CD4-positive, CD25-positive, alpha-beta regulatory T cell (primary cell): ENCODE measurements at regions not wholly inside any gene's neighbourhood (a gene's known extent, or its start where the extent isn't known, plus 50 kb on each side); places are given as distances from the start of the nearest gene placed in this dataset.

Source experiments
- ATAC-seq, 2 donors: fragments of 150-1000 bp; cut with Tn5 transposase; one replicate each; pipeline ENCODE4 v1.10.0; 2021; ENCODE audit warnings: low read depth in 2 of 2, moderate number of reproducible peaks in 2 of 2, moderate library complexity in 1 of 2
- DNase-seq, 3 donors: peaks; one replicate each; pipeline versions ENCODE4 v3.0.0 to v3.0.0-alpha.2; 2012 to 2022; ENCODE audit warnings: mixed read lengths in 1 of 3
- H3K27ac ChIP-seq: one replicate; pipeline ENCODE4 v1.7.0; 2013; ENCODE audit warnings: mild to moderate bottlenecking, low read length; ENCODE audit not compliant: insufficient read depth, poor library complexity, severe bottlenecking
- H3K27me3 ChIP-seq: one replicate; pipeline ENCODE4 v1.7.0; 2013; ENCODE audit warnings: low read length; ENCODE audit not compliant: control insufficient read depth, insufficient read depth
- H3K36me3 ChIP-seq: one replicate; pipeline ENCODE4 v1.7.0; 2013; ENCODE audit warnings: mild to moderate bottlenecking, low read length, moderate library complexity; ENCODE audit not compliant: control insufficient read depth, insufficient read depth
- H3K4me1 ChIP-seq: 2 replicates; pipeline ENCODE4 v1.7.0; 2013; ENCODE audit warnings: mild to moderate bottlenecking, low read length; ENCODE audit not compliant: insufficient read depth, control insufficient read depth, poor library complexity, severe bottlenecking
- H3K4me3 ChIP-seq: one replicate; pipeline ENCODE4 v1.7.0; 2013; ENCODE audit warnings: low read depth, mild to moderate bottlenecking, low read length, moderate library complexity
- H3K9me3 ChIP-seq, 2 experiments: 1 replicate in 1 of 2; 2 replicates in 1 of 2; pipeline ENCODE4 v1.7.0; 2013; ENCODE audit warnings: low read length in 2 of 2, mild to moderate bottlenecking in 1 of 2, moderate library complexity in 1 of 2; ENCODE audit not compliant: control insufficient read depth in 2 of 2
- H3K27ac Mint-ChIP-seq, 3 donors: one replicate each; pipeline ENCODE4 v1.8.0; 2020 to 2022; ENCODE audit warnings: mild to moderate bottlenecking in 3 of 3, mixed read lengths in 3 of 3, moderate library complexity in 2 of 3
- H3K27me3 Mint-ChIP-seq: one replicate; pipeline ENCODE4 v1.8.0; 2022; ENCODE audit warnings: mild to moderate bottlenecking, mixed read lengths
- H3K36me3 Mint-ChIP-seq: one replicate; pipeline ENCODE4 v1.8.0; 2020; ENCODE audit warnings: mixed read lengths
- H3K4me1 Mint-ChIP-seq, 4 donors: one replicate each; pipeline ENCODE4 v1.8.0; 2020 to 2022; ENCODE audit warnings: mixed read lengths in 4 of 4, mild to moderate bottlenecking in 1 of 4
- H3K4me3 Mint-ChIP-seq, 4 donors: one replicate each; pipeline ENCODE4 v1.8.0; 2020 to 2022; ENCODE audit warnings: mild to moderate bottlenecking in 4 of 4, mixed read lengths in 4 of 4, moderate library complexity in 3 of 4
- H3K9me3 Mint-ChIP-seq, 7 donors: one replicate each; pipeline ENCODE4 v1.8.0; 2020 to 2022; ENCODE audit warnings: mixed read lengths in 7 of 7, mild to moderate bottlenecking in 3 of 7, moderate library complexity in 2 of 7

- Histone ChIP-seq H3K4me3 (no peak overlapping the region), H3K9me3 (no peaks in the 10 kb centered on the region), H3K36me3 (no peaks in the 10 kb centered on the region), H3K27me3 (no peaks in the 10 kb centered on the region), H3K27ac (no peak overlapping the region), H3K4me1 (no peaks in the 10 kb centered on the region)
- H3K27ac Mint-ChIP-seq: no peak overlapping the region
- DNase-seq: no peak
- peaks cover 2 to 8% (median 4%) of the 10 kb centered on the region in 7 donors for H3K9me3 Mint-ChIP-seq
- H3K36me3 Mint-ChIP-seq: no peaks in the 10 kb centered on the region
- no peak overlapping the region for H3K4me3 Mint-ChIP-seq
- ATAC-seq: no peak
- no peaks in the 10 kb centered on the region for H3K4me1 Mint-ChIP-seq
- H3K27me3 Mint-ChIP-seq: no peaks in the 10 kb centered on the region
Observed at GRCh38 chr2:6163932-6164331, 471.7 kb downstream of the SOX11 start.

GRCh38 chr2:6164986-6165747 is 473.0 kb downstream of the SOX11 start:
- DNase-seq: no peak
- Mint-ChIP-seq H3K27me3 (no peaks in the 10 kb centered on the region), H3K36me3 (no peaks in the 10 kb centered on the region), H3K9me3 (peaks cover 0 to 8% (median 3%) of the 10 kb centered on the region in 7 donors), H3K27ac (no peak overlapping the region), H3K4me3 (no peak overlapping the region), H3K4me1 (no peaks in the 10 kb centered on the region)
- Histone ChIP-seq H3K9me3 (no peaks in the 10 kb centered on the region), H3K27me3 (no peaks in the 10 kb centered on the region), H3K36me3 (no peaks in the 10 kb centered on the region), H3K27ac (no peak overlapping the region), H3K4me3 (no peak overlapping the region), H3K4me1 (no peaks in the 10 kb centered on the region)
- no peak for ATAC-seq

GRCh38 chr2:6167592-6168138 is 475.5 kb downstream of the SOX11 start:
- Histone ChIP-seq H3K4me1 (no peaks in the 10 kb centered on the region), H3K4me3 (no peak overlapping the region), H3K27me3 (no peaks in the 10 kb centered on the region), H3K9me3 (no peaks in the 10 kb centered on the region), H3K27ac (no peak overlapping the region), H3K36me3 (no peaks in the 10 kb centered on the region)
- no peak for ATAC-seq
- Mint-ChIP-seq H3K9me3 (peaks cover 0 to 10% (median 6%) of the 10 kb centered on the region in 7 donors), H3K36me3 (no peaks in the 10 kb centered on the region), H3K4me3 (no peak overlapping the region), H3K4me1 (peaks cover 0 to 5% (median 0%) of the 10 kb centered on the region in 4 donors), H3K27ac (no peak overlapping the region), H3K27me3 (no peaks in the 10 kb centered on the region)
- no peak for DNase-seq

- no peak overlapping the region for H3K4me3 Mint-ChIP-seq
- H3K4me1 Mint-ChIP-seq: peaks cover 0 to 5% (median 0%) of the 10 kb centered on the region in 4 donors
- Histone ChIP-seq H3K36me3 (no peaks in the 10 kb centered on the region), H3K4me1 (no peaks in the 10 kb centered on the region), H3K27me3 (no peaks in the 10 kb centered on the region), H3K9me3 (no peaks in the 10 kb centered on the region), H3K4me3 (no peak overlapping the region), H3K27ac (no peak overlapping the region)
- DNase-seq (no peak), ATAC-seq (no peak)
- H3K9me3 Mint-ChIP-seq: peaks cover 1 to 14% (median 5%) of the 10 kb centered on the region in 7 donors
- no peaks in the 10 kb centered on the region for H3K27me3 Mint-ChIP-seq
- H3K27ac Mint-ChIP-seq: no peak overlapping the region
- H3K36me3 Mint-ChIP-seq: no peaks in the 10 kb centered on the region
Observed at GRCh38 chr2:6168485-6168884, 476.3 kb downstream of the SOX11 start.

- Mint-ChIP-seq H3K4me3 (no peak overlapping the region), H3K27me3 (no peaks in the 10 kb centered on the region), H3K36me3 (no peaks in the 10 kb centered on the region), H3K9me3 (peaks cover 0 to 16% (median 4%) of the 10 kb centered on the region in 7 donors), H3K4me1 (peaks cover 0 to 5% (median 0%) of the 10 kb centered on the region in 4 donors), H3K27ac (no peak overlapping the region)
- Histone ChIP-seq H3K27me3 (no peaks in the 10 kb centered on the region), H3K4me3 (no peak overlapping the region), H3K36me3 (no peaks in the 10 kb centered on the region), H3K9me3 (no peaks in the 10 kb centered on the region), H3K27ac (no peak overlapping the region), H3K4me1 (no peaks in the 10 kb centered on the region)
- ATAC-seq (no peak), DNase-seq (no peak)
Observed at GRCh38 chr2:6171294-6171693, 479.1 kb downstream of the SOX11 start.

- Mint-ChIP-seq H3K4me1 (no peaks in the 10 kb centered on the region), H3K36me3 (no peaks in the 10 kb centered on the region), H3K9me3 (peaks cover 3 to 22% (median 12%) of the 10 kb centered on the region in 7 donors), H3K27me3 (no peaks in the 10 kb centered on the region), H3K27ac (no peak overlapping the region), H3K4me3 (no peak overlapping the region)
- ATAC-seq (no peak), DNase-seq (no peak)
- no peaks in the 10 kb centered on the region for H3K36me3 ChIP-seq
- no peaks in the 10 kb centered on the region for H3K4me1 ChIP-seq
- H3K9me3 ChIP-seq: no peaks in the 10 kb centered on the region
- no peak overlapping the region for H3K4me3 ChIP-seq
- no peak overlapping the region for H3K27ac ChIP-seq
- H3K27me3 ChIP-seq: no peaks in the 10 kb centered on the region
Observed at GRCh38 chr2:6177811-6178210, 485.6 kb downstream of the SOX11 start.

GRCh38 chr2:6181525-6181924 is 489.3 kb downstream of the SOX11 start:
- no peaks in the 10 kb centered on the region for H3K9me3 ChIP-seq
- H3K27me3 Mint-ChIP-seq: peaks cover 4% of the 10 kb centered on the region
- DNase-seq (no peak), ATAC-seq (no peak)
- no peaks in the 10 kb centered on the region for H3K36me3 Mint-ChIP-seq
- H3K9me3 Mint-ChIP-seq: peaks cover 2 to 21% (median 12%) of the 10 kb centered on the region in 7 donors
- no peak overlapping the region for H3K27ac Mint-ChIP-seq
- H3K36me3 ChIP-seq: no peaks in the 10 kb centered on the region
- no peaks in the 10 kb centered on the region for H3K27me3 ChIP-seq
- no peak overlapping the region for H3K4me3 ChIP-seq
- H3K4me1 ChIP-seq: no peaks in the 10 kb centered on the region
- no peak overlapping the region for H3K4me3 Mint-ChIP-seq
- no peak overlapping the region for H3K27ac ChIP-seq
- no peaks in the 10 kb centered on the region for H3K4me1 Mint-ChIP-seq

GRCh38 chr2:6181926-6182325 is 489.7 kb downstream of the SOX11 start:
- ATAC-seq (no peak), DNase-seq (no peak)
- Histone ChIP-seq H3K36me3 (no peaks in the 10 kb centered on the region), H3K27ac (no peak overlapping the region), H3K9me3 (no peaks in the 10 kb centered on the region), H3K4me1 (no peaks in the 10 kb centered on the region), H3K4me3 (no peak overlapping the region), H3K27me3 (no peaks in the 10 kb centered on the region)
- H3K4me3 Mint-ChIP-seq: peak overlapping the region in 1 of 4 donors; percentile 81
- H3K36me3 Mint-ChIP-seq: no peaks in the 10 kb centered on the region
- peaks cover 4% of the 10 kb centered on the region for H3K27me3 Mint-ChIP-seq
- no peaks in the 10 kb centered on the region for H3K4me1 Mint-ChIP-seq
- no peak overlapping the region for H3K27ac Mint-ChIP-seq
- H3K9me3 Mint-ChIP-seq: peaks cover 2 to 21% (median 12%) of the 10 kb centered on the region in 7 donors
